NCI-H2196 treated with DMSO at 0.1 percent for 48 hours (cell line): ENCODE measurements at regions not wholly inside any gene's neighbourhood (a gene's known extent, or its start where the extent isn't known, plus 50 kb on each side); places are given as distances from the start of the nearest gene placed in this dataset.

ENCODE experiments used
- DNase-seq: peaks from one replicate; lab custom pipeline; 2025; ENCODE audit not compliant: unreplicated experiment; lab: John Stamatoyannopoulos, UW

GRCh38 chr12:116454950-116455447, 104.2 kb upstream of the MAP1LC3B2 start:
- DNase-seq: no peak

DNA sequence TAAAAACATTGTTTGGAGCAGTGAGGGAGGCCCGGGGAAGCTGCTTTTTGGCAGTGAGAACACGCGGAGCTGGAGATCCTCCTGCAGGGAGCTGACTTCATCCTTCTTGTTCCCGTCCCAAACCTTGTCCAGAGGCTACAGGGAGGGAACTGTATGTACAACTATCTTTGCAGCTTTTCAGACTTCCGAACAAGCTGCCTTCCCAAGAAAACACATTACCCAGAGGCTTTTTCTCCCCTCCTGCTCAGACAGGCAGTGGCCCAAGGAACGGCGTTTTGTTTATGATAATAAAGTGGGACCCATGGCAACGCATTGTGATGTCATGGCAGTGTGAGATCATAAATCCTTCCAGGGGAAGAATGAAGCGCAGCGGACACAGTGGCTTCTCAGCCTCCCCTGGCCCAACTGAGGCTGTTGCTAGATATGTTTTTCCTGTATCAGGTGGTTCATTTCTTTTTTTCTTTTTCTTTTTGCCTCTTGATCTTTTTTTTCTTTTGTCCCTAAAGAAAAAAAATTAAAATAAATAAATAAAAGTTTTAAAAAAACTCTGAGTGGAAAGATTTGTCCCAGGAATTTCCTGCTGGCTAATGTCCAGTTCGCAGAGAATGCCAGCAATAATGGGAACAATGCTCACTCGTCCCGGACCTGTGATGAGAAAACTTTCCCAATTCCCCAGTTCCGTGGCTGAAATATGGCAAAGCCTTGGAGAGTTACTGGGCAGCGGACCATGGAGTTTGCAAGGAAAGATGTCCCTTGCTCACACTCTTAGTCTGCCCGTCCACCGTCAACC, 103.4 kb upstream of the MAP1LC3B2 start:
- DNase-seq: no peak

GRCh38 chr12:116456330-116457082, 102.7 kb upstream of the MAP1LC3B2 start:
- DNase-seq: no peak

DNA sequence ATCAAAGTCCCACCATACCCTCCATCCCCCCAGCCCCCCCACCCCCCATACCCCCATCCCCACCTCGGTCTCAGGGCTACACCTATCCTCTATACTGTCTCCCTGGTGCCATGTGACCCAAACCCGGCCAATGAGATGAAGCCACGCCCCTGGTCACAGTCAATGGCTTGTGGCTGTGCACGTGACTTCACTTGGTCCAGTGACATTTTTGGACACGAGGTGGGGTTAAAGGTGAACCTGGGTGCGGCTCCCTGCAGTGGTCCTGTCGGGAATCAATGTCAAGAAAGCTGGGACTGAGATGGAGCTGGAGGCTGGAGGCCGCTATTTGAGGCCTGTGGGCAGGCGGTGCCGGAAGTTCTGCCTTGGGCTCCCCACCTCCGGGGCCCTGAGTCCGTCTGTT, 100.7 kb upstream of the MAP1LC3B2 start:
- DNase-seq: no peak

DNA sequence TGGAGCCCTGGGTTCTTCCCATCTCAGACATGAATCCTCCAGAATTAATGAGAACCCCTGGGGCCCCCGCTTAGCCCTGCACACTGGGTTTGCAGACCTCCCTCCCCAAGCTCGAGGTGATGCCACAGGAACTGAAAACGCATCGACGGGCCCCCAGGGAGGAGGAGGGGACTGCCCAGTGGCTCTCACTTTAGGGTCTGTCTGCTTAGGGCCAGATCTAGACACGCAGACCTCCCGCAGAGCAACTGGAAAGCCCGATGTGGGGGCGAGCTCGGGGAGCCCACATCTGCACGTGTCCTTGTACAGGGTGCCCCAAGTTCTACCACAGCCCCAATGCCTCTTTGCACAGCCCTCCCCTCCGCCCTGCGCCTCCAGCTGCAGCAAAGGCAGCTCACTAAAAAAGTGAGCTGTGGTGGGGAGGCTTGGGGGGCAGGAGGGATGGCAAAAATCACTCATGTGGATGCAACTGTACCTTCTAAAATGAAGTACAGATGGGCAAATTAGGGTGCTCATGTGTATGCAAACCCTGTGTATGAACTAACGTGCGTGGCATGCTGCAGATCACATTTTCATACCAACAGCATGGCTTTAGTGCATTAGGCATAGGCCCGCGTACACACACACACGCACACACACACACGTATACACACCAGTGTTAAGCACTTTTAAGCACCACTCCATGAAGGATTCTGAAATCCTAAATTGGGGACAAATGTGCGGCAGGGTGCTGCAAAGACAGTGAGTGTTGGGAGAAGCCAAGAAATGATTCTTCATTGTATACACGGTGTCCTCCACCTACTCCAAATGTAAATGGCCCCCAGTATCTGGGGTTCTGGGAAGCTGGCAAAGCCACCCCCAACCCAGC, 99.9 kb upstream of the MAP1LC3B2 start:
- no peak for DNase-seq

DNA sequence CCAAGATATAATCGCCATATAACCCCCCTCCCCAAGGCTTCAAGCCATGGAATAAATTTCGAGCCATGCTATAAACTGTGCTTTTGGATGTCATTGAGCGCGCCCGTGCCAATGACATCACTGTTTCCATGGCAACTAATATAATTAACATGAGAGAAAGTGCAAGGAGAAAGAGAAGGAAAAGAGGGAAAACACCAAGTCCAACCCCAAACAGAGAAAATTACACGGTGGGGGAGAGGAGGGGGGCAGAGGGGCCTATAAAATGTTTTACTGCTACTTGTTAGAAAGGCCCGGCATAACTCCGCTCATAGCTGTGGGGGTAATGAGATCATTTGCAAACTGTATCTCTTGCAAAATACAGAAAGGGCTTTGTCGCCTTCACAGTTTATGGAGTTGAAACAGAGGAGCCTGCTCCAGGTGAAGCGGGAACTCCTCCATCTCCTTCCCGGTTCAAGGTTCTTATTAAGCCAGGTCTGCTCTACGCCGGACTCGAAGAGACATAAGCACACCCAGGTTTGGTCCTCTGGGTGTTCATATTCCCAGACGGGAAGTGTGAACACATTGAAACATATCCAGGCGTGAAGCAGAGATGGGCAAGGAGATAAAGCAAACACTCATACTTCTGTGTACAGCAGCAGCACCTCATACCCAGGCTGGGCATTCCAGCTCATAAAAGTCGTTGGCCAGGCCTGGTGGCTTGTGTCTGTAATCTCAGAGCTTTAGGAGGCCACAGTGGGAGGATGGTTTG, 99.1 kb upstream of the MAP1LC3B2 start:
- DNase-seq: no peak

GRCh38 chr12:116461060-116461459, 98.1 kb upstream of the MAP1LC3B2 start:
- DNase-seq: no peak

GRCh38 chr12:116463366-116463765, 95.8 kb upstream of the MAP1LC3B2 start:
- no peak for DNase-seq

GRCh38 chr12:116465407-116465806, 93.8 kb upstream of the MAP1LC3B2 start:
- DNase-seq: no peak

GRCh38 chr12:116465856-116466255, 93.3 kb upstream of the MAP1LC3B2 start:
- DNase-seq: no peak

DNA sequence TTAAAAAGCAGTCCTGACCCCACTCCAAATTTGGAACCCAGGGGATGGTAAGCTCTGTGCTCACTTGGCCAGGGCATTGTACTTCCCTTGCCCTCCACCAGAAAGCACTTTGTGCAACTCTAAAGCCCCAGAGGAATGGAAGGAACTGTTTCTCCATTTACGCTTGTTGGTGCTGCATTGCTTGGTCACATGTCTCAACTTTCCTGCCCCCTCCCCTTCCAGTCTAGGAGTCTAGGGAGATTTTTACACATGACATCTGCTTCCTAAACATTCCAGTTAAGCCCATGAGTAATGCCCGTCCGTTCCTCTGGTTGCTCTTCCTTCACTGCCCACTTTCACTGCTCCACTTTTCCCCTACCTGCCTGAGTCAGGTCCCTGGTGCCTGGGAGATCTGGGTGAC, 92.6 kb upstream of the MAP1LC3B2 start:
- no peak for DNase-seq

DNA sequence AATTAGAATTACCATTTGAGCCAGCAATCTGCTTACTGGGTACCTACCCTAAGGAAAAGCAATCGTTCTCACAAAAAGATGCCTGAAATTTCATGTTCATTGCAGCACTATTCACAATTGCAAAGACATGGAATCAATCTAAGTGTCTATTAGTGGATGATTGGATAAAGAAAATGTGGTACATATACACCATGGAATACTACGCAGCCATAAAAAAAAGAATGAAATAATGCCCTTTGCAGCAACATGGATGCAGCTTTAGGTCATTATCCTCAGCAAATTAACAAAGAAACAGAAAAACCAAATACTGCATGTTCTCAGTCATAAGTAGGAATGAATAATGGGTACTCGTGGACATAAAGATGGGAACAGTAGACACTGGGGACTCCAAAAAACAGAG, 89.8 kb upstream of the MAP1LC3B2 start:
- no peak for DNase-seq

GRCh38 chr12:116471544-116471943, 87.6 kb upstream of the MAP1LC3B2 start:
- no peak for DNase-seq

DNA sequence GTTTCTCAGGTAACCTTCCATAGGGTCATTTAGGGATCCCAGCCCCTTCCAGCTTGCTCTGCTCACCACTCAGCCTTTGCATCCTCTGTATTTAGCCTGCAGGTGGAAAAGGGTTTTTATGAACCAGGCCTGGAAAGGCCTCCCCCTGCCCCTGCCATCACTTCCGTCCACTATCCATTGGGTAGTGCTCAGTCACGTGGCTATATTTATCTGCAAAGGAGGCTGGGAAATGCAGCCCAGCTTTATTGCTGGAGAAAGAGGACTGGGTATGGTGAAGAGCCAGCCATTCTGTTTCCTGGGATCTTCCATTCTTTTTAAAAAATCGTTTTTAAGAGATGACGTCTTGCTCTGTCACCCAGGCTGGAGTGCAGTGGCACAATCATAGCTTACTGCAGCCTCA, 87.0 kb upstream of the MAP1LC3B2 start:
- no peak for DNase-seq

DNA sequence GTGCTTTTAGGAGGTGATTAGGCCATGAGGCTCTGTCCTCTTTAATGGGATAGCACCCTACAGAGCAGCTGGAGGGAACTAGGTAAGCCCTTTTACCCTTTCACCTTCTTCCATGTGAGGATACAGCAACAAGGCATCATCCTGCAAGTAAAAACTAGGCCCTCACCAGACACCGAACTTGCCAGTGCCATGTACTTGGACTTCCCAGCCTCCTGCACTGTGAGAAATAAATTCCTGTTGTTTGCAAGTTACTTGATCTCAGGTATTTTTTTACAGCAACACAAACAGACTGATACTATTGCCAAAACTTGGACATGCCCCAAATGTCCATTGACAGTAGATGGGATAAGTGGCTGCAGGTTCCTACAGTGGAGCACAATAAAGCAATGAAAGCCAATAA, 85.8 kb upstream of the MAP1LC3B2 start:
- DNase-seq: no peak

- DNase-seq: no peak
These were observed 84.8 kb upstream of the MAP1LC3B2 start for GRCh38 chr12:116474331-116474730.

DNA sequence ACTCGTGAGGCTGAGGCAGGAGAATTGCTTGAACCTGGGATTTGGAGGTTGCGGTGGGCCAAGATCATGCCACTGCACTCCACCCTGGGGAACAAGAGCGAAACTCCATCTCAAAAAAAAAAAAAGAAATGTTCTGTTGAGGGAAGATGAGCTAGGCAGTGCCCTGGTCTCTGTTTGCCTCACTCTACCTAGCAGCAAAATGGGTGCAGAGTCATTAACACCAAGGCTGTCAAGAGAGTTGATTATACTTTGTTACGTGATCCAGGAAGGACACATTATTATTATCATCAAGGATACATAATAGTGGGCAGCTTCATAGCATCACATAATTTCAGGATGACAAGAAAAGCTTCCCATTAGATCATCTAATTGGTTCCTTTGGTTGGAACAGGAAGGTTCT, 84.3 kb upstream of the MAP1LC3B2 start:
- no peak for DNase-seq

- DNase-seq: no peak
These were observed 82.9 kb upstream of the MAP1LC3B2 start for GRCh38 chr12:116476227-116476822.

DNA sequence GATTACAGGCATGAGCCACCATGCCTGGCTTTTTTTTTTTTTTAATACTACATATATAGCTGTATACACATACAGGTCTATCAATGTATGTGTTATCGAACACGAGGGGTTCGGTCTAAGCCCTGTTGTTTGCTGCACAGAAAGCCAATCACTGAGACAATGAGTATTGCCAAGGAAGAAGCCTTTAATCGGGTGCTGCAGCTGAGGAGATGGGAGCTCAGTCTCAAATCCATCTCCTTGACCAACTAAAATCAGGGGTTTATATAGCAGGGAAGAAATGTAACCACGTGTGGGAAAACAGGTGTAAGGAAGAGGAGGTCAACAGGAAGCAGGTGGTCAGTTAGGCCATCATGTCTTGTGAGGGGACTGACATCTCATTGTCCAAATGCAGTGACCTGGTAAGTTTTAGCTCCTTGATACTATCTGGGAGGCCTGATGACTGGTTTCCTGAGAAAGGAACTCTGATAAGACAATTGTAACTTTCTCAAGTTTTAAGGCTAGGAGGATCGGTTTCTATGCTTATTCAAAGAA, 80.9 kb upstream of the MAP1LC3B2 start:
- DNase-seq: no peak

DNA sequence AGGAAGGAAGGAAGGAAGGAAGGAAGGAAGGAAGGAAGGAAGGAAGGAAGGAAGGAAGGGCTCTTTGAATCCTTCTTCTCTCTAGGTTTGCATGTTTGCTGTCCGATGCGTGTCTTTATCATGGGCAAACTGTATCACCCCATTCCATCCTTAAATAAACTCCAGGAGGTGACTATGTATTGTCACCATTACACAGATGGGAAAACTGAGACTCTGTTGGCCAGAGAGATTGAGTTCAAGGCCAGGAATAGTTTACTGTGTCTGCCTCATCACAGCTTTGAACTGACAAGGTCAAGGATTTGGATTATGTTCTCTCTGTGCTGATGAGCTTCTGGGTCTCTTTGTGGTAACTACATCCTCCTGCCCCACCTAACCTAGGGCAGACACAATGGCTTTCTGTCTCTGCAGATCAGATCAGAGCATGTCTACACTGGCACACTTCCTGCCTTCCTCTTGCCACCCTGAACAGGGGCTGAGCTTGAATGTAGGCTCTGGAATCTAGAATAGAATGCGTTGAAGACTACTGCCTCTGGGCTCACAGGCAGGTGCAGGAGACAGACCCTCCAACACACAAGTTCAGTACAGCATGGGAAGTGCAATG, 78.9 kb upstream of the MAP1LC3B2 start:
- no peak for DNase-seq
